PC-3 (cell line): ENCODE measurements at regions not wholly inside any gene's neighbourhood (a gene's known extent, or its start where the extent isn't known, plus 50 kb on each side); places are given as distances from the start of the nearest gene placed in this dataset.

Source experiments
- EZH2 ChIP-seq: fragments of 300-600 bp; sonication (generic); IDR thresholded peaks from one replicate; pipeline ENCODE4 v1.6.1; 2017; ENCODE audit warnings: antibody characterized with exemption, mild to moderate bottlenecking, low read length; ENCODE audit not compliant: unreplicated experiment
- TF ChIP-seq, protein P1 (sequence below): fragments of 300-600 bp; sonication (generic); conservative IDR thresholded peaks from 2 replicates; pipeline ENCODE4 v1.5.1; 2017; ENCODE audit warnings: antibody characterized with exemption, low read depth, mild to moderate bottlenecking, low read length

DNA sequence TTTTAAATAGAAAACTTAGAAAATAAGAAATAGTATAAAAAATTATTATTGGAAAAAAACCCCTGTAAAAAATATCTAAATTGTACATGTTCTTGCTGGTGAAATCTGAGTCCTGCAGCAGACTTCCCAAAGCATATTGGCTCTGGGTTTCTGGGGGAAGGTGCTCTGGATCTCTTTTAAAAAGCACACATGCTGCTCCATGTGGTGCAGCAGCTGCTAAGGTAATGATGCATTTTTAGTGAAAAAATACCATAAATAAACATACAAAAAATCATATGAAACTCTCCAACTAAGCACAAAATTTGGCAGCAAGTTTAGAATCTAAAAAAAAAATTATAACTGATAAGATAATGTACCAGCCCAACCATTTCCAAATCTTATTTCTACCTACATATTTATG, 216.5 kb downstream of the GPD2 start:
- TF ChIP-seq, protein P1, sequence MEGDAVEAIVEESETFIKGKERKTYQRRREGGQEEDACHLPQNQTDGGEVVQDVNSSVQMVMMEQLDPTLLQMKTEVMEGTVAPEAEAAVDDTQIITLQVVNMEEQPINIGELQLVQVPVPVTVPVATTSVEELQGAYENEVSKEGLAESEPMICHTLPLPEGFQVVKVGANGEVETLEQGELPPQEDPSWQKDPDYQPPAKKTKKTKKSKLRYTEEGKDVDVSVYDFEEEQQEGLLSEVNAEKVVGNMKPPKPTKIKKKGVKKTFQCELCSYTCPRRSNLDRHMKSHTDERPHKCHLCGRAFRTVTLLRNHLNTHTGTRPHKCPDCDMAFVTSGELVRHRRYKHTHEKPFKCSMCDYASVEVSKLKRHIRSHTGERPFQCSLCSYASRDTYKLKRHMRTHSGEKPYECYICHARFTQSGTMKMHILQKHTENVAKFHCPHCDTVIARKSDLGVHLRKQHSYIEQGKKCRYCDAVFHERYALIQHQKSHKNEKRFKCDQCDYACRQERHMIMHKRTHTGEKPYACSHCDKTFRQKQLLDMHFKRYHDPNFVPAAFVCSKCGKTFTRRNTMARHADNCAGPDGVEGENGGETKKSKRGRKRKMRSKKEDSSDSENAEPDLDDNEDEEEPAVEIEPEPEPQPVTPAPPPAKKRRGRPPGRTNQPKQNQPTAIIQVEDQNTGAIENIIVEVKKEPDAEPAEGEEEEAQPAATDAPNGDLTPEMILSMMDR, result no peak
- TF ChIP-seq EZH2, result no peak
